PC-9 (cell line): ENCODE measurements at regions not wholly inside any gene's neighbourhood (a gene's known extent, or its start where the extent isn't known, plus 50 kb on each side); places are given as distances from the start of the nearest gene placed in this dataset.

Experiments used
- BruUV-seq: library from RNA; stranded (reverse); fragments of 400-500 nt; replicated peaks from 2 replicates; lab custom pipeline; 2021; lab: Mats Ljungman, UMichigan
- CTCF ChIA-PET: fragments of 300-600 bp; sonication (Branson Sonifier 250); formaldehyde crosslinking; loops from one replicate; lab custom pipeline; 2022; ENCODE audit warnings: antibody characterized with exemption; lab: Charles Lee
- POLR2A ChIA-PET: fragments of 300-600 bp; sonication (Branson Sonifier 250); formaldehyde crosslinking; loops from one replicate; lab custom pipeline; 2022; ENCODE audit warnings: antibody characterized with exemption; ENCODE audit not compliant: unreplicated experiment; lab: Charles Lee
- DNase-seq, 2 experiments: peaks; one replicate each; pipeline versions ENCODE4 v3.0.0 to v3.0.0-alpha.2; 2015 to 2022; ENCODE audit warnings: mixed read lengths in 1 of 2
- H2AFZ ChIP-seq: fragments of 200-600 bp; sonication (generic); 2 replicates; pipeline ENCODE4 v1.8.1; 2017; ENCODE audit warnings: antibody characterized with exemption
- H3F3A ChIP-seq: fragments of 200-600 bp; sonication (generic); 2 replicates; pipeline ENCODE4 v1.8.1; 2017; ENCODE audit warnings: antibody characterized with exemption, mild to moderate bottlenecking, low read depth; ENCODE audit not compliant: insufficient read depth
- H3K27ac ChIP-seq: fragments of 200-600 bp; sonication (generic); 2 replicates; pipeline ENCODE4 v1.6.1; 2016; ENCODE audit warnings: mixed run types
- H3K27me3 ChIP-seq: fragments of 200-600 bp; sonication (generic); 2 replicates; pipeline ENCODE4 v1.6.1; 2016; ENCODE audit warnings: low read depth, mixed run types; ENCODE audit not compliant: insufficient read depth
- H3K36me3 ChIP-seq: fragments of 200-600 bp; sonication (generic); 2 replicates; pipeline ENCODE4 v1.6.1; 2016; ENCODE audit warnings: low read depth, mixed run types
- H3K4me1 ChIP-seq: fragments of 200-600 bp; sonication (generic); replicated peaks from 2 replicates; pipeline ENCODE4 v1.6.1; 2016; ENCODE audit warnings: mixed run types; ENCODE audit not compliant: insufficient read depth
- H3K4me2 ChIP-seq: fragments of 200-600 bp; sonication (generic); 2 replicates; pipeline ENCODE4 v1.6.1; 2017; ENCODE audit warnings: mixed run types
- H3K4me3 ChIP-seq: fragments of 200-600 bp; sonication (generic); 2 replicates; pipeline ENCODE4 v1.6.1; 2016; ENCODE audit warnings: mixed run types
- H3K79me2 ChIP-seq: fragments of 200-600 bp; sonication (generic); 2 replicates; pipeline ENCODE4 v1.6.1; 2017; ENCODE audit warnings: low read depth, mixed run types
- H3K9me2 ChIP-seq: fragments of 200-600 bp; sonication (generic); 2 replicates; pipeline ENCODE4 v1.8.1; 2017; ENCODE audit warnings: mild to moderate bottlenecking; ENCODE audit not compliant: insufficient read depth
- H3K9me3 ChIP-seq: fragments of 200-600 bp; sonication (generic); 2 replicates; pipeline ENCODE4 v1.8.1; 2016; ENCODE audit warnings: low read depth; ENCODE audit not compliant: insufficient read depth
- H4K20me1 ChIP-seq: fragments of 200-600 bp; sonication (generic); 2 replicates; pipeline ENCODE4 v1.8.1; 2017; ENCODE audit not compliant: insufficient read depth
- EZH2 ChIP-seq: fragments of 200-600 bp; sonication (generic); IDR thresholded peaks from 2 replicates; pipeline ENCODE4 v1.8.0; 2017; ENCODE audit warnings: antibody characterized with exemption, low read depth
- intact Hi-C: fragments of 100-400 bp; cut with micrococcal nuclease; formaldehyde crosslinking; loops from one replicate; pipeline ENCODE4 v1.10.0; 2022; ENCODE audit not compliant: unreplicated experiment
- TF ChIP-seq, protein P1 (sequence below): fragments of 200-600 bp; sonication (generic); conservative IDR thresholded peaks from 2 replicates; pipeline ENCODE4 v1.6.1; 2017; ENCODE audit warnings: mixed run types, antibody characterized with exemption, mild to moderate bottlenecking, moderate library complexity

DNA sequence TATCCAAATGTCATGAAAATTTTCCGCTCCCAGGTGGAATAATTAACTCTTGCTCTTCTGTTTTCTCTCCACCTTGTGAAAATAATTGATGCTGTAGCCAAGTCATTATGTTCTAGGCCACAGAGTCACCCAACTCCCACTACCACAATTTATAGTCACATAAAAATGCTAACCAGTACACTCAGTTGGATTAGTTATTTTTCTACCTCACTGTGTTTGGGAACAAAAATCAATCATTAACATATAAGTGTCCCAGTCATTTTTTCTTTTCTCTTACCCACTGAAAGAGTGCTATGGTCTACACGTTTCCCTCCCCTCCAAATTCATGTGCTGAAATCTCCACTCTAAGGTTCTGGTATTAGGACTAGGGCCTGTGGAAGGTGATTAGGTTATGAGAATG is 255.6 kb upstream of the LMCD1 start:
- H3K27me3 ChIP-seq = no peaks in the 10 kb centered on the region
- H3K9me2 ChIP-seq = no peaks in the 10 kb centered on the region
- intact Hi-C loops = no loop called here
- no peaks in the 10 kb centered on the region for H3K9me3 ChIP-seq
- no peak overlapping the region for H2AFZ ChIP-seq
- DNase-seq = no peak
- H3K4me1 ChIP-seq = no peaks in the 10 kb centered on the region
- TF ChIP-seq EZH2 = no peak
- TF ChIP-seq, protein P1, sequence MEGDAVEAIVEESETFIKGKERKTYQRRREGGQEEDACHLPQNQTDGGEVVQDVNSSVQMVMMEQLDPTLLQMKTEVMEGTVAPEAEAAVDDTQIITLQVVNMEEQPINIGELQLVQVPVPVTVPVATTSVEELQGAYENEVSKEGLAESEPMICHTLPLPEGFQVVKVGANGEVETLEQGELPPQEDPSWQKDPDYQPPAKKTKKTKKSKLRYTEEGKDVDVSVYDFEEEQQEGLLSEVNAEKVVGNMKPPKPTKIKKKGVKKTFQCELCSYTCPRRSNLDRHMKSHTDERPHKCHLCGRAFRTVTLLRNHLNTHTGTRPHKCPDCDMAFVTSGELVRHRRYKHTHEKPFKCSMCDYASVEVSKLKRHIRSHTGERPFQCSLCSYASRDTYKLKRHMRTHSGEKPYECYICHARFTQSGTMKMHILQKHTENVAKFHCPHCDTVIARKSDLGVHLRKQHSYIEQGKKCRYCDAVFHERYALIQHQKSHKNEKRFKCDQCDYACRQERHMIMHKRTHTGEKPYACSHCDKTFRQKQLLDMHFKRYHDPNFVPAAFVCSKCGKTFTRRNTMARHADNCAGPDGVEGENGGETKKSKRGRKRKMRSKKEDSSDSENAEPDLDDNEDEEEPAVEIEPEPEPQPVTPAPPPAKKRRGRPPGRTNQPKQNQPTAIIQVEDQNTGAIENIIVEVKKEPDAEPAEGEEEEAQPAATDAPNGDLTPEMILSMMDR = no peak
- no peaks in the 10 kb centered on the region for H3K79me2 ChIP-seq
- H3K4me2 ChIP-seq = no peak overlapping the region
- H3K4me3 ChIP-seq = no peak overlapping the region
- no peaks in the 10 kb centered on the region for H3K36me3 ChIP-seq
- no TSS peak for BruUV-seq
- H3K27ac ChIP-seq = no peak overlapping the region
- POLR2A ChIA-PET = no interaction called here
- no peaks in the 10 kb centered on the region for H3F3A ChIP-seq
- CTCF ChIA-PET = no interaction called here
- H4K20me1 ChIP-seq = no peaks in the 10 kb centered on the region

DNA sequence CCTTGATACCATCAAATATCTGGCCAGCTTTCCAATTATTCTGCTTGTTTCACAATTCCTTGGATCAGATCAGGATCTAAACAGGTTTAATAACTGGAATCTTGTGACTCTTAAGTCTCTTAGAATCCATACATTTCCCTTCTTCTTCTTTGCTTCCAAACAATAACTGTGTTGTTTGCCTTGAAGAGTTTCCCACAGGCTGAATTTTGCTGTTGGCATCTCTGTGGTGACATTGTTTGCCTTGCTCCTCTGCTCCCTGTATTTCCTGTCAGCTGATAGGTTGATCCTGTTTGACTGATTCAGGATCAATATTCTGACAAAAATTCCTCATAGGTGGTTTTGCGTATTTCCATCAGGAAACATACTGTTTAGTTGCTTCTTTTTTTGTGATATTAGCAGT is 248.4 kb upstream of the LMCD1 start:
- POLR2A ChIA-PET = no interaction called here
- TF ChIP-seq EZH2 = no peak
- TF ChIP-seq, protein P1 = no peak
- Histone ChIP-seq H3K27me3 (no peaks in the 10 kb centered on the region), H3K4me2 (no peak overlapping the region), H3K79me2 (no peaks in the 10 kb centered on the region), H3K27ac (no peak overlapping the region), H3K9me2 (no peaks in the 10 kb centered on the region), H3K9me3 (no peaks in the 10 kb centered on the region), H4K20me1 (no peaks in the 10 kb centered on the region), H3K36me3 (no peaks in the 10 kb centered on the region), H3K4me1 (no peaks in the 10 kb centered on the region), H3K4me3 (no peak overlapping the region), H2AFZ (no peak overlapping the region), H3F3A (no peaks in the 10 kb centered on the region)
- no TSS peak for BruUV-seq
- DNase-seq = no peak
- CTCF ChIA-PET = no interaction called here
- intact Hi-C loops = no loop called here

DNA sequence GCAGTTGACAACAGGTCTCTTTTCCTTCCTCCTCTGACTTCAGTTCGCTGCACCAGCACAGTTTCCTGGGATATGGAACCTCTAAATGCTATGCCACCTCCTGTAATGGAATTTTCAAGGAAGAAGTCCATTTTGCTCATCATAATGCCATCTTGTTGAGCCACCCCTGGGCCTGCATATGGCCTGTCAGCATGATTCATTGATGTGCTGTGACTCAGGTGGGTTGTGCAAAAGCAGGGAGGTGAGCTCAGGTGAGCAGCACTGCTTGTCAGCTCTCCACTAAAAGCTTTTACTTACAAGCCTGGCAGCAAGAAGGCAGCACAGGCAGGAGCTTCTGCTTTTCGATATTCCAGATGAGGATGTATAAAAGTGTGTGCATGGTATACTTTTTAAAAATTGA is 247.1 kb upstream of the LMCD1 start:
- CTCF ChIA-PET = no interaction called here
- Histone ChIP-seq H3K4me2 (no peak overlapping the region), H3K27me3 (no peaks in the 10 kb centered on the region), H3K9me2 (no peaks in the 10 kb centered on the region), H3K9me3 (no peaks in the 10 kb centered on the region), H4K20me1 (no peaks in the 10 kb centered on the region), H3F3A (no peaks in the 10 kb centered on the region), H3K79me2 (no peaks in the 10 kb centered on the region), H3K36me3 (no peaks in the 10 kb centered on the region), H3K4me1 (no peaks in the 10 kb centered on the region), H3K4me3 (no peak overlapping the region), H3K27ac (no peak overlapping the region), H2AFZ (no peak overlapping the region)
- TF ChIP-seq, protein P1 = no peak
- no peak for TF ChIP-seq EZH2
- intact Hi-C loops = no loop called here
- peak; percentile 28 to 51 for DNase-seq
- POLR2A ChIA-PET = no interaction called here
- no TSS peak for BruUV-seq
